Stimulated activated CD8-positive, alpha-beta memory T cell treated with anti-CD3 and anti-CD28 coated beads, Interleukin-2, amount 100 ng/mL, for 1 hour (primary cell): ENCODE measurements at regions not wholly inside any gene's neighbourhood (a gene's known extent, or its start where the extent isn't known, plus 50 kb on each side); places are given as distances from the start of the nearest gene placed in this dataset.
"Not testable (repeated sequence)": the region's sequence is repeated elsewhere in the genome, so short reads cannot be mapped to it uniquely, and the experiment has no call there.

Source experiments
- DNase-seq, 2 donors: peaks; one replicate each; pipeline ENCODE4 v3.0.0-alpha.2; 2020; ENCODE audit warnings: low read depth in 2 of 2

- no peak for DNase-seq
Observed at GRCh38 chr2:171266102-171266501, 105.4 kb upstream of the TLK1 start.

DNA sequence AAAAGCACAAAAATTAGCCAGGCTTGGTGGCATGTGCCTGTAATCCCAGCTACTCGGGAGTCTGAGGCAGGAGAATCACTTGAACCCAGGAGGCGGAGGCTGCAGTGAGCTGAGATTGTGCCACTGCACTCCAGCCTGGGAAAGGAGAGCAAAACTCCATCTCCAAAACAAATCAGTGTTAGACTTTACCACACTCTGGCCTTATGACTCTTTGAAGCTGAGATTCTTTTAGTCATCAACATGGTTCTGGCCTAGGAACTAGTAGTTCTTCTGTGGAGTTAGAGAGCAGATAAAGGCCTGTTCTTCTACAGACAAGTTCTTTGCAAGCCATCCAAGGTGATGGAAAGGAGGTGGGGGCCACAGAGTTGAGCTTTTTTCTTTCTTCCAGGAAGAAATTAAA is 100.8 kb upstream of the TLK1 start:
- not testable (repeated sequence) for DNase-seq

GRCh38 chr2:171260471-171261424 is 100.1 kb upstream of the TLK1 start:
- no peak for DNase-seq

DNA sequence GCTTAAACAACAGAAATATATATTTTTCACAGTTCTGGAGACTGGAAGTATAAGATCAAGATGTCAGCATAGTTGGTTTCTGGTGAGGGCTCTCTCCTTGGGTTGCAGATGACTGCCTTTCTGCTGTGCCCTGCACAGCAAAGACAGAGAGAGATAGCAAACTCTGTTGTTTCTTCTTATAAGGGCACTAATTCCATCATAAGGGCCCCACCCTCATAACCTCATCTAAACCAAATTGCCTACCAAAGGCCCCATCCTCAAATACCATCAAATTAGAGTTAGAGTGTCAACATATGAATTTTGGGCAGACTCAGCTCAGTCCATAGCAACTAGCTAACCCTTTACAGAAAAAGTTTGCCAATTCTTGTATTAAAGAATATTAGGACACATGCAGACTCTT is 94.0 kb upstream of the TLK1 start:
- no peak for DNase-seq

DNA sequence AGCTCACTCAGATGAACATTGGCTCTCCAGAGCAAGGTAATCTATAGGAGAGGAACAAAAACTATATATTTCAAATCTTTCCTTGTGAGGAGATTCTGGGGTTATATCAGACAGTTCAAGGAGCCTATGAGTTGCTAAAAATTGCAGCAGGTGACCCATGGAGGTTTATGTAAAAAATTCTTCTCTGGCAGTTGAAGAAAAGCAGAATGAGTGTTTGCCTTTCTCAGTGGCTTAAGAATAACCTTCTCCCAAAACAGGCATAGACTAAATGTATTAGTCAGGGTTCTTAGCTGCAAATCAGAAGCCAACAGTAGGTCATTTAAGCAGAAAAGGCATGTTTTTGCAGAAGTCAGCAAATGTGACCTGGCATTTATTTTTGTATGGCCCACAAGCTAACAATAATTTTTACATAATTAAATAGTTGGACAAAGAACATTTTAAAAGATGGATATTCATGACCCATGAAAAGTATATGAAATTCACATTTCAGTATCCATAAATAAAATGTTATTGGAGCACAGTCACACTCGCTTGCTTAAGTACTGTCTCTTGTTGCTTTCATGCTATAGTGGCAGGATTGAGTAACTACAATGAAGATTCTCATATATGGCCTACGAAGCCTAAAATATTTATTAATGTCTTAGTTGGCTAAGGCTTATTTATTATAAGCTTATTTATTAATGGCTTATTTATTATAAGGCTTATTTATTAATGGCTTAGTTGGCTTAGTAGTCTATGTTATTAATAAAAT is 93.4 kb upstream of the TLK1 start:
- DNase-seq = no peak

DNA sequence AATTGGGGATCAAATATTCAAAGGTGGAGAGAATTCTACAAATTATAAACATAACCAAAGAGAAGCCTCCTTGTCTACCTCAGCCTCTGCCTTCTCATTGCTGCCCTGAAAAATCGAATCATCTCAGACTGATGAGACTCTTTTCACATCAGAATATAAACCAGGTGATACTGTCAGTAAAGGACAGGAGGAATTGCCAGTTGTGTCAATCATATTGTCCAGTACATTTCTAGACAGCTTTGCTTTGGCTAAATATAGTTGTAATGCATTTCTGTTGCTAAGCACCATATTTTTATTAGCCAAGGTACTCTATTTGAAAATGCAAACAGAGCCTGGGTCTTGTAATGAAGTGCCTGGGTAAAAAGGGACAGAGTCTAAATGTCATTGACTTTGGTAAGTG is 92.6 kb upstream of the TLK1 start:
- DNase-seq = no peak

DNA sequence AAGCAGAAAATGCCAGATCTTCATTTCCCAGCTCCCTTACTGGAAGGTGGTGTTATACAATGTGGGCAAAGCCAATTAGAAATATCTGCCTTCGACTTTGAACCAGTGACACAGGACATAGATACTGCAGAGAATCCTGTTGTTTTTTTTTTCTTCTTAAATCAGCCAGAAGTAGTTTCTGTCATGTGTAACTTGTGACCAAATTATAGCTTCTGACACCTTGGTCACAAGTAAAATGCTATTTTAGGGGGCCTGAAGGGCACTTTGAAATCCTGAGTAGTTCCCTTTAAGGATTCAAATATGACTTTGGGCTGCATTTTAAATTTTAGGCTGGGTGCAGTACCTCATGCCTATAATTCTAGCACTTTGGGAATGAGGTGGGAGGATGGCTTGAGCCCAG is 89.0 kb upstream of the TLK1 start:
- DNase-seq = no peak

- no peak for DNase-seq
Observed at GRCh38 chr2:171247741-171248662, 87.3 kb upstream of the TLK1 start.

DNA sequence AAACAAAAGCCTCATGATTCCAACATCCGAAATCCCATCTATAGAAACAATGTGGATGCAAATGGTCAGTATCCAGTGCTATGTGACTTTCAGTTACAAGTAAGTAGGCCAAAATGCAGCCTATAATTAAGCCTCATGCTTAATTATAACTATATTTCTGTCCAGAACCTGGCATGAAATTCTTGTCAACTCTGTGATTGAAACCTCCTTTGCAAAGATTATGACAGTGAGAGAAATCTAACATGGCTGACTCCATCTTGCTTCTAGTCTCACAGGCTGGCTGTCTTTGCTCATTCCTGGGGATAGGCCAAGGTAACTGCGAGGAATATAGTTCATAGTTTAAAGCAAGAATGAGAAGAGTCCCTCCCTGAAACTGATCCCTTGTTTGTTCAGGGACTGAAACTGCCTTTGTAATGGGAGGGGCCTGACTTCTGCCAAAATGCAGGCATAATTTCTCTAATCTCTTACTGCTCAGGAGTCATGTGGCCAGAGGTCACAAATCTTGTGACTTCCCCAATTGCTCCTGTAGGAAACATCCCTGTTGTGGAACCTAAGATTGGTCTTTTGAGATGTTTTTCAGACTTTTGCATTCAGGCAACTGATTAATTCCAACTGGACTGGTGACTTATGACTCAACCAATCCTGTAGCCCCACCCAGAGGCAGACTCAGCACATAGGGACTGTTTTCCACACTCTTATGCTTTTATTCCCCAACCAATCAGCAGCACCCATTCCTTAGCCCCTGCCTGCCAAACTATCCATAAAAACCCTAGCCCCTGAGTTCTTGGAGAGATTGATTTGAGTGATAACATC is 84.5 kb upstream of the TLK1 start:
- DNase-seq = no peak

DNA sequence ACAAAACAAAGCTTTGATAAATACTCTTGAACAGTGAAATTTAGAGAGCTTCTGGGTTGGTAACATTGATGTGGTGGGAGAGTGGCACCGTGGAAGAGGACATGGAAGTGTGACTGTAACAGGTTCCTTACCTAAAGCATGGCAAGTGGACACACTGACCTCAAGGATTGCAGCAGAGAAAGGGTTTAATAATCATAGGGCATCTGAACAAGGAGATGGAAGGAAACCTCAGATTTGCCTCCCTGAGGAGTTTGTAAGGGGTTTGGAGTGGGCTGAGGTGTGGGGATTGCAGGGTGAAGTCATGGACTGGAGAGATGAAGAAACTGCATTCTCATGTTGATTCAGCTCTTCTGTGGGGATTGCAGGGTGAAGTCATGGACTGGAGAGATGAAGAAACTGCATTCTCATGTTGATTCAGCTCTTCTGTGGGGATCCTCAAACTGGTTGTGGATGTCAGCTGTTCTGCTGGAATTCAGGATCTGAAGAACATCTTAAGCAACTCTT is 83.8 kb upstream of the TLK1 start:
- DNase-seq = no peak

DNA sequence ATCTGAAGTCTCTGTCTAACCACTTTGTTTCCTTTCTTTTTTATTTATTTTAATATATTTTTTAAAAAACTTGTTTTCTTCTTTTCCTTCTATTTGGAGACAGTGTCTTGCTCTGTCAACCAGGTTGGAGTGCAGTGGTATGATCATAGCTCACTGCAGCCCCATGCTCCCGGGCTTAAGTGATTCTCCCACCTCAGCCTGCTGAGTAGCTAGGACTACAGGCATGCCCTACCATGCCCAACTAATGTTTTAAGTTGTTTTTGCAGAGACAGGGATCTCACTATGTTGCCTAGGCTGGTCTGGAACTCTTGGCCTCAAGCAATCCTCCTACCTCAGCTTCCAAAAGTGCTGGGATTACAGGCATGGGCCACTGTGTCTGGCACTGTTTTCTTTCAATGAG is 81.1 kb upstream of the TLK1 start:
- no peak for DNase-seq

DNA sequence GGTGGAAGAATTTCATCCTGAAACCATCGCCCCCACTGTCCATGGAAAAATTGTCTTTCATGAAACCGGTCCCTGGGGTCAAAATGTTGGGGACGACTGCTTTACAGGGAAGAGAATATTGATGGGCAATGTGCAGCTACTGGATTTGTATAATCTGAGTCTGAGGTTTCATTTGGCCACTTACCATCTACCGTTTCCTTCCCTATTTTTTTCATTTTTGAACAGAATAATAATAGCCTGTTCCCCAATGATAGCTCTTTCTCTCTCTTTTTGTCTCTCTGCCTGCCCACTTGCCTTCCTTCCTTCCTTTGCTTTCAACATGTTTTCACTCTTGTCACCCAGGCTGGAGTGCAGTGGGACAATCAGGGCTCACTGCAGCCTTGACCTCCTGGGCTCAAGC is 78.3 kb upstream of the TLK1 start:
- DNase-seq = no peak

DNA sequence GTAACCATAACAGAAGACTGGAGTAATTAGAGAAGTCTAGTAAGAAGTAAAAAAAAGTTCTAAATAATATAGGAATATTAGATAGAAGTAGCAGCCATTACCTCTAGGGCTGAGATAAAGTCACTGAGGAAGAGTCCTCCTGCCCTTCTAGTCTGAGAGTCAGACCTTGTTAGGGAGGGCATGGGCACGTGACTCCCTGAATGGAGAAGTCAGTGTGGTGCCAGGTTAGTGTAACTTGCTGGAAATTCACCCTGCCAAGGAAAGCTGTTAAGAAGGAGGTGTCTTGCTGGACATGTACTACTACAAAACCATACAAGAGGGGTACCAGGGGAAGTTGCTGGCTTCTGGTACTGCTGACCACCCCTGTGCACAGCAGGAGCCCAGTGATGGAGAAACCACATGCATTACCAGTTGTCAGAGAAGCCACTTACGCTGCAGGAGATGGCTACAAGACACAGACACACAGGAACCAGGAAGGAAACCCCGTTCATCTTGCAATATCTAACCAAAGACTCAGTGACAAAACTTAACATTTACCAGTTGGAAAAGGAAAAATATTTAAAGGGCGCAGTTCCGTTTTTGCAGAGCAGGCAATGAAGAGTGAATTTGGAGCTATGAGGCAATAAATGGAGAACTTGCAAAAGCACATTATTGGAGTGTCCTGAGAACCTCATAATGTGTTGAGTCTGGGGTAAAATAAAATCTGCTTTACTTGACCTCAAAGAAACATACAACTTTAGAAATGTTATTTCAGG is 77.2 kb upstream of the TLK1 start:
- DNase-seq = no peak

GRCh38 chr2:171235262-171235881 is 74.7 kb upstream of the TLK1 start:
- no peak for DNase-seq

- no peak for DNase-seq
Observed at GRCh38 chr2:171230176-171230575, 69.5 kb upstream of the TLK1 start.

GRCh38 chr2:171228826-171229225 is 68.1 kb upstream of the TLK1 start:
- no peak for DNase-seq

DNA sequence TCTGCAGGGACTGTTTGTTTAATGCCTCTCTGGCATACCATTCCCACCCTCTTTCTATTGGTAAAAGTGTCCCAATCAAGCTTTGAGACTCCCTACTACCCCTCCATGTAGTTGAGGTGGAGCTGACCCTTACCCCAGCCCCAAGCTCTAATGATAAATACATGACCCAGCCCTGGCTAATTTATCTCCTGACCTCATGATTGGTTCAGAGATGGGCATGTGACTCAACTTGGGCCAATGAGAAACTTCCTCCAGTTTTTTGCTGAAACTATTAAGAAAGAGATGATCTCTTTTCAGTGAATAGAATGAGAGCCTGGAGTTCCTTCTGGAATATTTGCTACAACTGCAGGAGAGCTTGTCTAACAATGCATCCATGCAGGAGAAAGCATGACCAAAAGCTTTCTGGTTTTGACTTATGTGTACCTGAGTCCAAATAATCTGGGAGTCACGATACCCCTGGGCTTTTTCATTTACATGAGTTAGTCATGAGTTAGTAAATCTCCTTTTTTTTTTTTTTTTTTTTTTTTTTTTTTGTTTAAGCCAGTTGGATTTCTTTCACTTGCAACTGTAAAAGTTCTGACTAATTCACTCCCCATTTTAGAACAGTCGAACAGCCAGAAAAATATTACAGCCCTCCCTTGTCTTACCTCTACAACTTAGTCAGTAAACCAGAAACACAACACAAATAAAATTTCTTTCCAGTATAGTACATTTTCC is 66.5 kb upstream of the TLK1 start:
- DNase-seq = no peak

DNA sequence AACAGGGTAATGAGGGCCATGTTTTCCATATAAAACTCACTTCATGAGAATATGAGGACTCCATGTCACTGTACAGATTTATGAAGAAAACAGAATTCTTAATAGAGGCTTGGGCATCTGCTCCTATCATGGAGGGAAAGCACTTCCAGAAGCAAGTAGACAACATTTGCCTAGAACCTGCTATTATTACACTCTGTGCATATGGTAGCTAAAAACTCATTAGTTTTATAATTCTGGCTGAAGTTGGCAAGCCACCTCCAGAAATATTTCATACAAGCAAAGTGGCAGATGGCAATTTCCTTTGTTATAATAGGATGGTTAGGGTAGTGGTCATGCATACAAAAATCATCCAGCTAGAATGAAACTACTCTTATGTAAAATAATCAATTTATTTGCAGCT is 65.8 kb upstream of the TLK1 start:
- DNase-seq = no peak

DNA sequence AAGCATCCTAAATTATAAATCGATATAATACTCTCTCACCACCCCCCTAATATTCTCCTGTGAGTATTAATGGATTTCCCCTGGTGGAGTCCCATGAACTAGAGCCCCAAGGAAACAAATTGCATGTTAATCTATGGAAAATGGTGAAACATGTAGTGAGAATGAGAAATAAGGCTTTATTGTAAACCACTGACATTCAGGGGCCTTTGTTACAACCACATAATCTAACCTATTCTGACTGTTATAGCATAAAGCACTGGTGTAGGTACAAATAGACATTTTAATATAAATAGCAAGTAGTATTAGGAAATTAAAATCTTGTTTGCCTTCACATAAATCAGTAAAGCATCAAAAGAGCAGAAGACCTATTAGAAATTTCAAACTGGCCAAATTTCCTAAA is 65.3 kb upstream of the TLK1 start:
- DNase-seq = no peak
